Activated effector memory CD4-positive, alpha-beta T cell treated with Interleukin-2 at 50 U/mL for 16 hours (primary cell): ENCODE measurements at regions not wholly inside any gene's neighbourhood (a gene's known extent, or its start where the extent isn't known, plus 50 kb on each side); places are given as distances from the start of the nearest gene placed in this dataset.

ENCODE experiments used
- DNase-seq: peaks from one replicate; pipeline ENCODE4 v3.0.0-alpha.2; 2020

DNA sequence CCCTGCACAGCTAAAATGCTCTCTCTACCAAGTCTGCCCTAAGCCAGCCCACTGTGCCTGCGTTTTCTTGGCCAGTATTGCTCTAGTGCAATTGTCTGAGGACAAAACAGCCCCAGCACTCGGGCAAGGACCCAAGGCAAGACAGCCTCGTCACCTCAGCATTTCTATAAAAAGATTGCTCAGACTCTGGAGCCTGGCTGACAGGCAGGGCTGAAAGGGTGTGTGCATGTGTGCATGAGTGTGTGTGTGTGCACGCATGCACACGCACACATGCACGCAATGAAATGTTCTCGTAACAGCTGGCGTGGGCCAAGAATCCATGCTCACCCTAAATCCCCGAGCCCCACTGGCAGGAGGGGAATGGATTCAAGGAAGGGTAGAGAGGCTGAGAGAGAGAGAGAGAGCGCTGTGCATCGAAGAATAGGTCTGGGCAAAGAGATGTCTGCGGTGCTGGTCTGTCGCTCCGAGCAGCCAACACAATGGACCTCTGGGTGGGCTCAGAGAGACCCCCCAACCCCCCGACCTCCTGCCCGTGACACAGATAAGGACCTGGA lies 579.2 kb downstream of the BCOR start:
- DNase-seq: no peak

DNA sequence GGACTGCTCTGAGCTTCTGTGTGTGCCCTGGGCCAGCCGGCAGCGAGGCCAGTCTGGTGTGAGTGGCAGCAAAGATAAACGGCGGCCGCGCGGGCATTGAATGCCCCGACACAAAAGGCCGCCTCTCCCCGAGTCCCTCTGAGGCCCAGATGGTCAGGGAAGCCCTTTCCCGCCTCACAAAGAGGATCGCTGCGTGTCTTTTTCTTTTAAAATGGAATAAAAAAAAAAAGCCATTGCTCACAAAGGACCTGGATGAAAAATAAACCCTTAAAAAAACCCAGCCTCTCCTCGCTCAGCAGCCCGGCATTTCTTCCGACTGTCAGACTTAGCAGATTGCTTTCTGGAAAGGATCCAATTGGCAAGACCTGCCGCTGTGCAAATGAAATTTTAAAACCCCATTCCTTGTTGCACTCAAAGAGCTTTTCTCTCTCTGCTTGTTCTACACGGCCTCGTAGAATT lies 578.7 kb downstream of the BCOR start:
- no peak for DNase-seq

DNA sequence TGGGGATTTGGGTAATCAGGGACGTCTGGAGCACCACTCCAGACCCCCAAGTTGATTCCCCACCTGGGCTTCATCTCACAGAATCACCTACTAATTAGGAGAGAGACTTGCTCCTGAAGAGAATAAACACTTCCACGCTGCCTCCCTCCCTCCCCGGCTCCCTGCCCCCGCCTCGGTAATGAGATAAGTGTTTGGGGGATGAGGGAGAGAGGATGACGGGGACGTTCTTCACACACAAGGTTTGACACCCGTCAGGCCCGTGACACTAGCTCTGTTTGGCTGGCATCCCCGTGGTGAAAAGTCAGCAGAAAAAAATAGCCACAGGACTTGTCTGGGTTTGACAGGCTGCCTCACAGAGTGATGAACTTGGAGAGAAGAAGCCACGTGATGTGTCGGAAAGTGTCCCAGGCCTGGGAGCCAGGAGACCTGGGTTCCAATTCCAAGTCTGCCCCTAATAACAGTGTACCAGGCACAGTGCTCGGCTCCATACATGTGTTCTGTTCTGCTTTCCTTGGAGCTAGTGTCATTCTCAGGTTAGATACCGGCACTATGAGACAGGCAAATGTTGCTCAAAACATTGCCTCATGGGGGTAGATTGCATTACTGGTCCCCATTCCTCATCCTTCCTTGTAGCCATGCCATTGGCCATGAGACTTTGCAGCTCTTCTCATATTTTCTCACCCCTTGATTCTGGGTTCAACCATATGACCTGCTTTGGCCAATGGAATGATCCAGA lies 578.0 kb downstream of the BCOR start:
- DNase-seq: no peak

- no peak for DNase-seq
Observed at GRCh38 chrX:39525758-39526157, 572.0 kb downstream of the BCOR start.

DNA sequence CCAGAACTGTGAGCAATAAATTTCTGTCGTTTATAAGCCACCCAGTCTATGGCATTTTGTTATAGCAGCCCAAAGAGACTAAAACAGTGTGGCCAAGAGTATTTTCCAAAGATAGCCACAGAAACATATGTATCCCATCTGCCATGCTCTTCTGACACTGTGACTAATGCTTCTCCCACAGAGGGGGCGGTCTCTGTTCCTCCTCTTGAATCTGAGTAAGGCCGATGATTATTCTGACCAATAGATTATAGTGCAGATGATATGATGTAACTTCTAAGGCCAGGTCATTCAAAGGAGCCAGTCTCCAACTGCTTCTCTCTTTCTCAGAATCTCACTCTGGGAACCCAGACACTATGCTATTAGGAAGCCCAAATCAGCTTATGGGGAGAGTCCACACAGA lies 570.7 kb downstream of the BCOR start:
- no peak for DNase-seq

- DNase-seq: no peak
Observed at GRCh38 chrX:39528161-39528916, 569.4 kb downstream of the BCOR start.

- DNase-seq: no peak
Observed at GRCh38 chrX:39532761-39533160, 565.0 kb downstream of the BCOR start.

GRCh38 chrX:39534949-39535348 lies 562.8 kb downstream of the BCOR start:
- no peak for DNase-seq

GRCh38 chrX:39536211-39536610 lies 561.5 kb downstream of the BCOR start:
- DNase-seq: no peak

GRCh38 chrX:39541881-39542280 lies 555.9 kb downstream of the BCOR start:
- no peak for DNase-seq

- DNase-seq: no peak
Observed at GRCh38 chrX:39542316-39542715, 555.4 kb downstream of the BCOR start.

DNA sequence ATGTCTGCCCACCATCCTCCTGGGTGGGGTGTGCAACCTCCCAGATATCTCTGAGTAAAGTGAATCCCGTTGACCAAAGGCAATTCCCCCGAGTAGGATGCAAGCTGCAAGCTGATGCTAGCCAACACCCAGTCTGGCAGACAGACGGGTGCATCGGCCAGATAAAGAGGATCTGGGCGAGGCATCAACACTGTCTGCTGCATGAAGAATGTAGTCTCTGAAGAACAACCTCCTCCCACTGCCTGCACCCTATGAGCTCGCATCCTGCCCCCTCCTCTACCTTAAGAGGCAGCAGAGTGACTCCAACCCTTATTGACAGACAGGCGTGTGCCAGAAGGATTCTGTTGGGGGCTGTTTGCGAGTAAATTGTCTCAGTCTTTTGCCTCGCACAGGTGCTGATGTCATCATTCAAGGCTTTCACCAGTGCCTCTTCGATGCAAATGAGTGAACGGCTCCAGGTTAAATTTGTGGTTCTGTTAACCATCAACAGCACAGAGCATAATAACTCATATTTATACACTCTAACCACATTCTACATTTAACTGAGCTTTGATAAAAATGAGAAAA lies 546.9 kb downstream of the BCOR start:
- no peak for DNase-seq

DNA sequence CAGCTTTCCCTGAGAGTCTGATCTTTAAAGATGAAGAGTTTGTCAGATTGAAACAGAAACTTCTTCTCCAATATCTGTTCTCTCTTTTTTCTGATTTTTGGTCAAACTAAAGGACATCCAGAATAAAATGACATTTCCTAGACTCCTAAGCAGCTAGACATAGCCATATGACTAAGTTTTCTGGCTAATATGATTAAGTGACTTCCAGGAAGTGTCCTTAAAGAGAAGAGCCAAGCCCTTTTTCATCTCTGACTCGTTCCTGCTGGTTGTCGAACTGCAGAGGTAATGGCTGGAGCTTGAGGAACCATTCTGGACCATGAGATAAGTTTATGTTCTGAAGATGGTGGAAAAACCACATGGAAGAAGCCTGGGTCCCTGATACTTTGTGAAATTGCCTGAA lies 546.0 kb downstream of the BCOR start:
- DNase-seq: no peak

DNA sequence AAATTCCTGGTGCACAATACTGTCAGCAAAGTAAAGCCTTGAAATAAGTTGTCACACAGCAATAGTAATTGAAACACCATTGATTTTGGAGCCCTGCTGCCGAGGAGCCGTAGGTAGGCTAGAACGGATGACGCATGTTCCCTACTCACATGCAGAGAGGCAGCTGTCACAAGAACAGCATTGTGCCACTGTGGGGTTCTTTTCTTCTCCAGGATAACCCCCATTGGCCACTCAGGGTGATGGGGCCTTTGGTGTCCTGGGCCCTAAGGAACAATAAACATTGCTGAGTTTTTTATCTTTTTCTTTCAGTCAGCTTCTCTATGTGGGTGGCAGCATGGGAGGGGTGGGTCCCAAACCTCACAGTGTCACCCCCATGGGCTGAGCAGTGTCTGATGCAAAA lies 542.3 kb downstream of the BCOR start:
- no peak for DNase-seq

DNA sequence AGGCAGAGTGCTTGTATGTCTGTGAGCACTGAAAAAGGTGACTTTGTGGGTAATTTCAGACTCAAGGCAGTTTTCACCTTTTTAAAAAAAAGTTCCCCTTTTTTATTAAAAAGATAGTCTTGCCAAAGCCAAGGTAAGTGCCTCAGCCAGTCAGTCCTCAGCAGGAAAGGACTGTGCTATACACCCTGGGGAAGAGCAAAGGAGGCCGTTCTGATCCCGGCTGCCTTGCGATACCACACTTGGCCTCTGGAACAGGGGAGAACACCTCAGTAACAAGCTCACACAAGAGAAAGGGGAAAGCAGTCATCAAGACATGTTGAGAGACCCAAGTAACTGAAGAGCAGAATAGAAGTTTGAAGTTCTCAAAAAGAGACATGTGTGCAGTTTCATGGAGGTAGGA lies 541.7 kb downstream of the BCOR start:
- no peak for DNase-seq

DNA sequence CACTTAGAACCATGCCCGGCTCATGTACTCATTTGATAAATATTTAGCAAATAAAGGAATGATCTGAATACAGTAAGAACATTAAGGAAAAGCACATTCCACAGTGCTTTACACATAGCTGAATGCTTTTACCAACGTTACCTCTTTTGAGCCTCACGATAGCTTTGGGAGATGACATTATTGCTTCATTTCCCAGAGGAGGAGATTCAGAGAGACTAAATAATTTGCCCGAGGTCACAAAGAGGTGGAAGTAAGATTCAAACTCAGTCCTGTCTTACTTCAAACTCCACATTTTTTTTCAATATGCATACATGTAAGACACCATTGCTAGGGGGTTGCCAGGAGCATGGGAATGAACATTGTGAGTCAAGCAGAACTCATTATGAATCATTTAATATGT lies 538.5 kb downstream of the BCOR start:
- DNase-seq: no peak

GRCh38 chrX:39560271-39560670 lies 537.5 kb downstream of the BCOR start:
- DNase-seq: no peak

DNA sequence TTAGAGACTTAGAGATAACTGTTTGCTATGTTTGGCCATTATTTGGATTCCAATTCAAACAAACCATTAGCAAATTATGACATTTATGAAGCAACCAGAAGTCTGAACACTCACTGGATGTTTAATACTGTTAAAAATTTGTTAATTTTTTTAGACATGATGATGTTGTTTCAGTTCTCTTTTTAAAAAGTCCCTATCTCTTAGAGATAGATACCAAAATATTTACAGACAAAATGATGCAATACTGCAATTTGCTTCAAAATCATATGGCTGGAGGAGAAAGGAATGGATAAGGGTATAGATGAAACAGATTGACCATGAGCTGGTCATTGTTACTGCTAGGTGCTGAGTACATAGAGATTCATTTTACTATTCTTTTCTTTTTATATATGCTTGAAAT lies 534.6 kb downstream of the BCOR start:
- no peak for DNase-seq

DNA sequence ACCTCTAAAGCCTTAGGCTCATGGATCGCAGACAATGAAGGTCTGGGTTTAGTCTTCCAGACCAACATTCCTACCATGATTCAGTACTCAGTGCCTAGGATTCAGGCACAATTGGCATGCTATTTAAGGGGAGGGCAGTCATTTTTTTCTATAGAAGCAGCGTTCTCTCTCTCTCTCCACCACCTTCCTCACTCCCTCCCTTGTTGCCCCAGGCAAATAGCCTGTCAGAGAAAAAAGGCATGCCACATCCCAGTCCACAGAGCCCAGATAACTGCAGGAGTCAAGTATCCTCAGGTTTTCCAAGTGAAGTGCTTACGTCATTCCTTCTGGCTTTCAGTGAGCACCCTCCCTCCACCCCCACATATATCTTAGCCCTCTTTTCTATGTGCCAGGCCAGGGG lies 533.0 kb downstream of the BCOR start:
- no peak for DNase-seq

- DNase-seq: no peak
Observed at GRCh38 chrX:39574178-39574577, 523.6 kb downstream of the BCOR start.

- no peak for DNase-seq
Observed at GRCh38 chrX:39576041-39576872, 521.5 kb downstream of the BCOR start.

DNA sequence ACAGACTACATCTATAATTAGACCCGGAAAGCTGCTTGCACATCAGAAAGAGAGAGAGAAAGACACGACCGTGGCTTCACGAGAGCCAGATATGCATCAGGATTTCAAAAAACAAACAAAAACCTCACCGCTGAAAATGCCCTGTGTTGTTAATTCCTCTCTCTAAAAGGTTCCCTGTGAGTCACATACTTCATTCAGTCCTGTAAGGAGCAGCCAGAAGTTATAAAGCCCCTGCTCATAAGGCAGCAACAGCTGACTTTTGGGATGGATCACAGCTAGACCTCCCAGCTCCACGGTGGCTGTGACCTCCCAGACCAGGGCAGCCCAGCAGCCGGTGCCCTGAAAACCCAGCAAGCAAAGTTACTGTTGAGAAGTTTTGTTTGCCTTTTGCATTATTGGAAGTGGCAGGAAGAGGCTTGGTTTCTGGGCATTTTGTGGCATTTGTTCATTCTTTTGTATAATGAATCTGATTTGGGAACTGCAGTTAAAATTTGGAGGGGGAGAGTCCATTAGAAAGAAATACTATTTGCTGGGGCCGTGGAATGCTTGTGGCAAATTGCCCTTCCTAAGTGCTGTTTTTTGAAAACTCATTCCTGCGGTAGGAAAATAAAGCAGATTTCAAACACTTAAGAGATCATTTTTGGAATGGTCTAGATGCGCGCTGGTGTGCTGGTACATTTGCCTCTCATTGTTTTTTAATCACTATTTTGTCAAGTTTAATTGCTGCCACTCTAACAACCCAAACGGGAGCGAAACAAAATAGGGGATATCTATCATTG lies 520.4 kb downstream of the BCOR start:
- DNase-seq: no peak
